HepG2 (cell line): ENCODE measurements at regions not wholly inside any gene's neighbourhood (a gene's known extent, or its start where the extent isn't known, plus 50 kb on each side); places are given as distances from the start of the nearest gene placed in this dataset.

Experiments
- CBX1 ChIP-seq: IDR thresholded peaks from one replicate; pipeline ENCODE4 v1.6.1; 2016; ENCODE audit warnings: antibody characterized with exemption, low read depth
- CHD2 ChIP-seq: IDR thresholded peaks from 2 replicates; pipeline ENCODE4 v1.6.1; 2011; ENCODE audit warnings: low read depth, low read length, improper control_type of control experiment
- ETV6 ChIP-seq: sonication (generic); formaldehyde crosslinking; conservative IDR thresholded peaks from 2 replicates; pipeline ENCODE4 v1.4.0; 2020; ENCODE audit warnings: missing genetic modification reagents
- EZH2 ChIP-seq: conservative IDR thresholded peaks from 2 replicates; pipeline ENCODE4 v1.6.1; 2012; ENCODE audit warnings: mild to moderate bottlenecking, low read depth, low read length, moderate library complexity
- KDM1A ChIP-seq: IDR thresholded peaks from 2 replicates; pipeline ENCODE4 v1.6.1; 2016; ENCODE audit warnings: missing compliant biosample characterization
- NFYB ChIP-seq: sonication (generic); formaldehyde crosslinking; IDR thresholded peaks from 2 replicates; pipeline ENCODE4 v1.4.0; 2020; ENCODE audit warnings: missing genetic modification reagents
- POLR2A ChIP-seq, 2 experiments: IDR thresholded peaks; 2 replicates each; pipeline ENCODE4 v1.6.1; 2011; ENCODE audit warnings: low read depth in 2 of 2, low read length in 2 of 2, mild to moderate bottlenecking in 1 of 2, moderate library complexity in 1 of 2; ENCODE audit not compliant: insufficient read depth in 1 of 2
- SETDB1 ChIP-seq: sonication (generic); formaldehyde crosslinking; IDR thresholded peaks from 2 replicates; pipeline ENCODE4 v1.5.1; 2020; ENCODE audit warnings: missing genetic modification reagents, mild to moderate bottlenecking, borderline replicate concordance
- ZNF274 ChIP-seq: sonication (generic); formaldehyde crosslinking; IDR thresholded peaks from 2 replicates; pipeline ENCODE4 v1.5.1; 2020; ENCODE audit warnings: mild to moderate bottlenecking, missing genetic modification reagents
- ZNF530 ChIP-seq: sonication (generic); formaldehyde crosslinking; IDR thresholded peaks from 2 replicates; pipeline ENCODE4 v1.5.0; 2020; ENCODE audit warnings: low read depth, mild to moderate bottlenecking, missing genetic modification reagents

- TF ChIP-seq SETDB1 (CRISPR knock-in tag) (no peak), EZH2 (no peak), CBX1 (no peak), POLR2A (IDR thresholded peaks at IDR 0.05; ENCODE audit: insufficient read depth in 1 of 2, low read depth in 2 of 2, low read length in 2 of 2) (no peak), NFYB (CRISPR knock-in tag) (no peak), ZNF274 (CRISPR knock-in tag) (no peak), ZNF530 (no peak), CHD2 (no peak), ETV6 (no peak), KDM1A (CRISPR knock-in tag) (no peak)
These were observed 243.6 kb upstream of the LUZP2 start for GRCh38 chr11:24253237-24253760.
